ENCODE measurements at regions not wholly inside any gene's neighbourhood (a gene's known extent, or its start where the extent isn't known, plus 50 kb on each side); places are given as distances from the start of the nearest gene placed in this dataset.

GRCh38 chr13:54640719-54641118 is 1612.1 kb downstream of the OLFM4 start:
- H3K27me3 ChIP-seq (ENCODE audit: control insufficient read depth in 2 of 2, insufficient read depth in 2 of 2, low read length in 2 of 2): no peaks in the 10 kb centered on the region
- H2AFZ ChIP-seq (ENCODE audit: low read depth, low read length): no peak overlapping the region
- H3K9me3 ChIP-seq (replicated peaks; ENCODE audit: control insufficient read depth, insufficient read depth, low read length): peaks cover 12% of the 10 kb centered on the region
- dilution Hi-C loops (cut with MboI; ENCODE audit: extremely low pct_ligation_motif_present, low sequenced_read_pairs) (no loop called here), intact Hi-C loops (cut with micrococcal nuclease) (no loop called here)
- H3K27ac ChIP-seq (ENCODE audit: insufficient read depth, low read depth, low read length): no peak overlapping the region
- no peaks in the 10 kb centered on the region for H3K9me1 ChIP-seq (replicated peaks; ENCODE audit: control insufficient read depth, extremely low read depth, insufficient read depth, low read length)
- no TSS peak for BruUV-seq (replicated peaks)
- TF ChIP-seq GATA2 (IDR thresholded peaks at IDR 0.05; ENCODE audit: insufficient read depth, insufficient read length, low read depth, low read length): no peak
- no peak for TF ChIP-seq POLR2AphosphoS5 (IDR thresholded peaks at IDR 0.05; ENCODE audit: insufficient read depth, low read depth, low read length)
- no peak for TF ChIP-seq JUN (IDR thresholded peaks at IDR 0.05; ENCODE audit: borderline replicate concordance, insufficient read depth, insufficient read length, low read depth)
- TF ChIP-seq EZH2 (IDR thresholded peaks at IDR 0.05; ENCODE audit: borderline replicate concordance, low read depth, low read length, severe bottlenecking): no peak
- TF ChIP-seq FOS (IDR thresholded peaks at IDR 0.05; ENCODE audit: borderline replicate concordance, insufficient read depth, low read length): no peak
- no peak for TF ChIP-seq POLR2A (IDR thresholded peaks at IDR 0.05; ENCODE audit: low read depth, low read length)
- TF ChIP-seq MYC (IDR thresholded peaks at IDR 0.05; ENCODE audit: low read depth, low read length): no peak
- no peak for TF ChIP-seq CTCF (IDR thresholded peaks at IDR 0.05; ENCODE audit: extremely low read depth in 1 of 2, insufficient read depth in 1 of 2, low read depth in 1 of 2, low read length in 2 of 2)
- TF ChIP-seq, protein P1, sequence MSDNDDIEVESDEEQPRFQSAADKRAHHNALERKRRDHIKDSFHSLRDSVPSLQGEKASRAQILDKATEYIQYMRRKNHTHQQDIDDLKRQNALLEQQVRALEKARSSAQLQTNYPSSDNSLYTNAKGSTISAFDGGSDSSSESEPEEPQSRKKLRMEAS (IDR thresholded peaks at IDR 0.05; ENCODE audit: insufficient read depth, insufficient read length): no peak
- H3K36me3 ChIP-seq (ENCODE audit: control insufficient read depth in 2 of 2, extremely low read depth in 1 of 2, insufficient read depth in 2 of 2, low read length in 2 of 2): no peaks in the 10 kb centered on the region
- no peak overlapping the region for H3K4me2 ChIP-seq (ENCODE audit: insufficient read depth, low read length)
- FAIRE-seq: no peak
- CTCF ChIA-PET: no interaction called here
- H3K4me3 ChIP-seq (replicated peaks in 1 of 3; ENCODE audit: insufficient read depth in 1 of 3, low read depth in 1 of 3, low read length in 3 of 3): no peak overlapping the region
- no peaks in the 10 kb centered on the region for H3K4me1 ChIP-seq (ENCODE audit: control insufficient read depth, extremely low read depth, insufficient read depth, low read length)
- no peaks in the 10 kb centered on the region for H4K20me1 ChIP-seq (replicated peaks; ENCODE audit: control insufficient read depth, extremely low read depth, insufficient read depth, low read length)
- H3K79me2 ChIP-seq (ENCODE audit: control insufficient read depth, insufficient read depth, low read length): no peaks in the 10 kb centered on the region
- no peak for DNase-seq (ENCODE audit: low read depth, low spot score)
- POLR2A ChIA-PET: no interaction called here
- H3K9ac ChIP-seq (replicated peaks; ENCODE audit: extremely low read depth, insufficient read depth, low read length): no peak overlapping the region
